Gastroesophageal sphincter (tissue), 4 donors: ENCODE measurements at regions not wholly inside any gene's neighbourhood (a gene's known extent, or its start where the extent isn't known, plus 50 kb on each side); places are given as distances from the start of the nearest gene placed in this dataset.

Experiments
- ATAC-seq: fragments of 150-250 bp; one replicate; pipeline ENCODE4 v1.9.1; 2016; ENCODE audit warnings: mild to moderate bottlenecking, moderate library complexity
- H3K27ac ChIP-seq, 4 donors: fragments of 200-600 bp; sonication (generic) in 3 of 4; 1 replicate in 3 of 4; 2 replicates in 1 of 4; pipeline ENCODE4 v1.5.1; 2016 to 2019
- H3K27me3 ChIP-seq: fragments of 200-600 bp; sonication (generic); one replicate; pipeline ENCODE4 v1.5.1; 2019
- H3K36me3 ChIP-seq, 2 donors: fragments of 200-600 bp; sonication (generic); one replicate each; pipeline ENCODE4 v1.5.1; 2019; ENCODE audit warnings: control low read depth in 1 of 2
- H3K4me1 ChIP-seq, 3 donors: fragments of 200-600 bp; sonication (generic); 1 replicate in 2 of 3; 2 replicates in 1 of 3; pipeline ENCODE4 v1.5.1; 2016 to 2019; ENCODE audit warnings: control low read depth in 2 of 3
- H3K4me3 ChIP-seq, 2 donors: fragments of 200-600 bp; sonication (generic); one replicate each; pipeline ENCODE4 v1.5.1; 2019; ENCODE audit warnings: mild to moderate bottlenecking in 1 of 2, moderate library complexity in 1 of 2
- H3K9me3 ChIP-seq, 3 donors: fragments of 200-600 bp; sonication (generic); one replicate each; pipeline ENCODE4 v1.5.1; 2017 to 2019; ENCODE audit warnings: control low read depth in 2 of 3
- EP300 ChIP-seq: sonication (generic); formaldehyde crosslinking; IDR thresholded peaks from one replicate; pipeline ENCODE4 v1.6.1; 2017; ENCODE audit warnings: antibody characterized with exemption, mild to moderate bottlenecking
- POLR2A ChIP-seq, 2 donors: fragments of 450-650 bp; IDR thresholded peaks; one replicate each; pipeline ENCODE4 v1.6.1; 2017; ENCODE audit warnings: antibody characterized with exemption in 2 of 2, mild to moderate bottlenecking in 2 of 2, moderate library complexity in 1 of 2
- POLR2AphosphoS5 ChIP-seq: sonication (generic); formaldehyde crosslinking; IDR thresholded peaks from one replicate; pipeline ENCODE4 v1.6.1; 2017; ENCODE audit warnings: antibody characterized with exemption
- whole genome bisulfite sequencing, 2 donors: methylation state at CpG; one replicate each; pipeline ENCODE4 v1.1.5; 2018; ENCODE audit warnings: low coverage in 1 of 2; 5-methylcytosine and 5-hydroxymethylcytosine counted together
- TF ChIP-seq, protein P1 (sequence below), 4 experiments: fragments of 200-600 bp in 2 of 4; fragments of 450-650 bp in 2 of 4; sonication (generic) in 1 of 4; IDR thresholded peaks; one replicate each; pipeline ENCODE4 v1.5.1; 2017 to 2019; ENCODE audit warnings: antibody characterized with exemption in 4 of 4, mild to moderate bottlenecking in 2 of 4, moderate library complexity in 2 of 4

DNA sequence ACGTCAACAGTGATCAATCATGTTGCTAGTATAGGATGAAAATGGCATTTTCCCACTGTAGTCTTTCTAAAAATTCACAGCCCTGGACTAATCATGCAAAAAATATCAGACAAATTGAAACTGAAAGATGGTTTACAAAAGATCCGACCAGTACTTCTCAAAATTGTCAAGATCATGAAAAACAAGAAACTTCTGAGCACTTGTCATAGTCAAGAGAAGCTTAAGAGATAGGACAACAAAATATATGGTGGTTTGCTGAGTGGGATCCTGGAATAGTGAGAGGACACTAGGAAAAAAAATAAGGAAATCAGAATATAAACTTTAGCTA lies 101.1 kb downstream of the NAA11 start:
- Histone ChIP-seq H3K4me3 (no peak overlapping the region), H3K27ac (no peak overlapping the region), H3K27me3 (no peaks in the 10 kb centered on the region), H3K9me3 (no peaks in the 10 kb centered on the region), H3K36me3 (no peaks in the 10 kb centered on the region), H3K4me1 (no peaks in the 10 kb centered on the region)
- TF ChIP-seq POLR2A (IDR thresholded peaks at IDR 0.05), result no peak
- no peak for TF ChIP-seq POLR2AphosphoS5
- no peak for TF ChIP-seq EP300
- TF ChIP-seq, protein P1, sequence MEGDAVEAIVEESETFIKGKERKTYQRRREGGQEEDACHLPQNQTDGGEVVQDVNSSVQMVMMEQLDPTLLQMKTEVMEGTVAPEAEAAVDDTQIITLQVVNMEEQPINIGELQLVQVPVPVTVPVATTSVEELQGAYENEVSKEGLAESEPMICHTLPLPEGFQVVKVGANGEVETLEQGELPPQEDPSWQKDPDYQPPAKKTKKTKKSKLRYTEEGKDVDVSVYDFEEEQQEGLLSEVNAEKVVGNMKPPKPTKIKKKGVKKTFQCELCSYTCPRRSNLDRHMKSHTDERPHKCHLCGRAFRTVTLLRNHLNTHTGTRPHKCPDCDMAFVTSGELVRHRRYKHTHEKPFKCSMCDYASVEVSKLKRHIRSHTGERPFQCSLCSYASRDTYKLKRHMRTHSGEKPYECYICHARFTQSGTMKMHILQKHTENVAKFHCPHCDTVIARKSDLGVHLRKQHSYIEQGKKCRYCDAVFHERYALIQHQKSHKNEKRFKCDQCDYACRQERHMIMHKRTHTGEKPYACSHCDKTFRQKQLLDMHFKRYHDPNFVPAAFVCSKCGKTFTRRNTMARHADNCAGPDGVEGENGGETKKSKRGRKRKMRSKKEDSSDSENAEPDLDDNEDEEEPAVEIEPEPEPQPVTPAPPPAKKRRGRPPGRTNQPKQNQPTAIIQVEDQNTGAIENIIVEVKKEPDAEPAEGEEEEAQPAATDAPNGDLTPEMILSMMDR (IDR thresholded peaks at IDR 0.05), result no peak
- ATAC-seq, result no peak
- 76 to 82% methylated on average over 2 of the region's 2 CpGs for WGBS, 2 donors

DNA sequence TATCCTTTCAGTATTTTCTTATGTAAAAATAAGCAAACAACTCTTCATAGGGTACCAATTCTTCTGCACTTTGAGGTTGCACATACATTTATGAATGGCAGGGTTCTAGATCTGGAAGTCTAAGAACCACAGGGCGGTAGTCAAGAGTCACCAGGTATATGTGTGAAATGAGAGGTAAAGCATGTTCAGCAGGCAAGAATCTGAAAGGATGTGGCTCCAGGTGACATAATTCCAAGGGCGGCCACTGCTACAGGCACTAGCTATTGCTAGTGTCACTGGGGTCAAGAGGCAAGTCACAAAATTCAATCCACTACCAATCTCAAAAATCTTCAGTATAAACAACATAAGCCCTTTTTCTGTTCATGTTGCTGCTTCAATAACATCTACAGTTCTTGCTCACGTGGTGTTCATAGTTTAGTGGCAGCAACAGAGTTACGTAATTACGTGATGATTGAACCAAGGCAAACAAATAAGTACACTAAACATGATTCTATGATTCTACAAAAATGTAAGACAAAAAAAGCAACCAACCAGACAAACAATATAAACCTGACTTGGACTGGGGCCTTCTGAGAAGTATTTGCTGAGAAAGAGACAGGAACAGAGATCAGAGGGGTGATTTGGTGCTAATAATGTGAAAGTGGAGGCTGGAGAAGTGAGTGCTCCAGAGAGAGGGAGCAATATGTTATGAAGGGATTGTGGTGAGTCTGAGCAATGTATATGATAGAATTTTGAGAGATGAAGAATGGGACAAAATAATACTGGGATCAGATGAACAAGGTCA lies 101.7 kb downstream of the NAA11 start:
- Histone ChIP-seq H3K4me1 (no peaks in the 10 kb centered on the region), H3K4me3 (no peak overlapping the region), H3K27me3 (no peaks in the 10 kb centered on the region), H3K9me3 (no peaks in the 10 kb centered on the region), H3K27ac (no peak overlapping the region), H3K36me3 (no peaks in the 10 kb centered on the region)
- WGBS, 2 donors, result 87 to 88% methylated on average over 4 of the region's 5 CpGs
- TF ChIP-seq POLR2A (IDR thresholded peaks at IDR 0.05) (no peak), EP300 (no peak), POLR2AphosphoS5 (no peak)
- TF ChIP-seq, protein P1 (IDR thresholded peaks at IDR 0.05), result no peak
- ATAC-seq, result no peak

DNA sequence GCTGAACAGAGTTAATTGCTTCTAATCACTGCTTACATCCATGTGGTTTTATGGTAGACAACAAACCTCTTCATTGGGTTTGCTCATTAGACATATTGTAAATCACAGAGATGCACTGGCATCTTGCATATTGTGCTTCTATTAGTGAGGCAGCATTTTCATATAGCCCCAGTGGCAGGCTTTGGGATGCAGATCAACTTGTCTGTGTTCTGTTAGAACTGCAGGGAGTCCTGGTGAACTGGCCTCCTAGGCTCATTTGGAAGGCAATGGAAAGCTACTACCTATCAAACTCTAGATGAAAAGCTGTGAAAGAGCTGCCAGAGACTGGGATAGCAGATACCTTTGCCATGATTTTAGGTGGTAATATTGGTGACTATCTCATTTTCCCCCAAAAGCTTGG lies 108.8 kb downstream of the NAA11 start:
- Histone ChIP-seq H3K27me3 (no peaks in the 10 kb centered on the region), H3K9me3 (no peaks in the 10 kb centered on the region), H3K4me3 (no peak overlapping the region), H3K4me1 (no peaks in the 10 kb centered on the region), H3K27ac (no peak overlapping the region), H3K36me3 (no peaks in the 10 kb centered on the region)
- ATAC-seq, result no peak
- no peak for TF ChIP-seq POLR2A (IDR thresholded peaks at IDR 0.05)
- TF ChIP-seq EP300, result no peak
- TF ChIP-seq POLR2AphosphoS5, result no peak

DNA sequence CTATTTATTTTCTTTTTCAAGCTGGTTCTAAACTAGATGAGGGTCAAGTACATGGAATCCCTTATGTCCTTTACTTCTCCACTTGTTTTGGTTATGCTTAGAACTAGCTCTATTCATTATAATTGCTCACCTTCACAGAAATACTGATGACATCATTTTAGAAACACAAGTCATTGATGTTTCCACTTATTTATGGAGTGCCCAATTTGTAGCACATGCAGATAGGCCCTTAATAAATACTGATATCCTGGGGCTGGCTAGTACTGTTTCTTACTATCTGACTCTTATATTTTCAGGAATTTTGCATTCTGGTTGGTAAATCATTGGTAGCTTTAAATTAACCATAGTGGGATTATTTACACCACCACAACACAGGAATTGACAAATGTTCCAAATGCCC lies 112.2 kb downstream of the NAA11 start:
- H3K4me3 ChIP-seq, result no peak overlapping the region

DNA sequence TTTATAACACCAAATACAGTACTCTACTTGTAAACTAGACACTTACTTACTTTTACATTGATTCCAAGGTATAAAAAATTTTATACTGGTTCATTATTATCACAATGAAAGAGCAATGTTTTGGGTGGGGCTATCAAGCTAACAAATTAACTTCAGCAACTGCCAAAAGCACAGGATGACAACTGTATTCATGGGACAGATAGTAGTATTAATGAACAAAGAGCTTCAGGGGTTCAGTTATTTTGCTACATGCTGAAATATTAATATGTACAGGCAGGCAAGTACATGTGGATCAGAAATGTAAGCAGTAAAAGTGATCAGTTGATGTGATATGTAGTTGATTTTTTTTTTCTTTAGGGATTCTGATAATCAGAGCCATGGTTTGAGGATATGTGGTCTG lies 112.9 kb downstream of the NAA11 start:
- H3K27ac ChIP-seq, result no peak overlapping the region
- H3K4me1 ChIP-seq, result peaks cover 0 to 11% (median 0%) of the 10 kb centered on the region in 3 donors
- ATAC-seq, result no peak
- no peaks in the 10 kb centered on the region for H3K36me3 ChIP-seq
- H3K27me3 ChIP-seq, result no peaks in the 10 kb centered on the region
- H3K4me3 ChIP-seq, result no peak overlapping the region
- TF ChIP-seq, protein P1 (IDR thresholded peaks at IDR 0.05), result no peak
- no peak for TF ChIP-seq POLR2A (IDR thresholded peaks at IDR 0.05)
- no peak for TF ChIP-seq POLR2AphosphoS5
- TF ChIP-seq EP300, result no peak
- no peaks in the 10 kb centered on the region for H3K9me3 ChIP-seq

More for the DNA sequence above, 112.2 kb downstream of the NAA11 start:
- ATAC-seq, result no peak
- Histone ChIP-seq H3K27ac (no peak overlapping the region), H3K36me3 (no peaks in the 10 kb centered on the region), H3K4me1 (peaks cover 0 to 11% (median 0%) of the 10 kb centered on the region in 3 donors), H3K27me3 (no peaks in the 10 kb centered on the region), H3K9me3 (no peaks in the 10 kb centered on the region)
- TF ChIP-seq POLR2AphosphoS5 (no peak), EP300 (no peak), POLR2A (IDR thresholded peaks at IDR 0.05) (no peak)
- TF ChIP-seq, protein P1 (IDR thresholded peaks at IDR 0.05), result no peak
